HepG2 (cell line): ENCODE measurements at regions not wholly inside any gene's neighbourhood (a gene's known extent, or its start where the extent isn't known, plus 50 kb on each side); places are given as distances from the start of the nearest gene placed in this dataset.

Experiments
- GLMP ChIP-seq: sonication (generic); formaldehyde crosslinking; IDR thresholded peaks from 2 replicates; pipeline ENCODE4 v1.9.0; 2021; ENCODE audit warnings: missing genetic modification reagents, mild to moderate bottlenecking, borderline replicate concordance
- MATR3 ChIP-seq: sonication (generic); formaldehyde crosslinking; IDR thresholded peaks from 2 replicates; pipeline ENCODE4 v1.4.0; 2020; ENCODE audit warnings: missing genetic modification reagents
- ZBTB34 ChIP-seq: sonication (generic); formaldehyde crosslinking; IDR thresholded peaks from 2 replicates; pipeline ENCODE4 v1.8.0; 2022; ENCODE audit warnings: mild to moderate bottlenecking, missing genetic modification reagents
- ZFP91 ChIP-seq: sonication (generic); formaldehyde crosslinking; IDR thresholded peaks from 2 replicates; pipeline ENCODE4 v1.9.0; 2022; ENCODE audit warnings: missing genetic modification reagents, mild to moderate bottlenecking, borderline replicate concordance
- ZNF318 ChIP-seq: sonication (generic); formaldehyde crosslinking; IDR thresholded peaks from 2 replicates; pipeline ENCODE4 v1.4.0; 2020; ENCODE audit warnings: mild to moderate bottlenecking, missing genetic modification reagents
- ZNF329 ChIP-seq: sonication (generic); formaldehyde crosslinking; IDR thresholded peaks from 2 replicates; pipeline ENCODE4 v1.9.0; 2021; ENCODE audit warnings: low read depth, mild to moderate bottlenecking, missing genetic modification reagents
- ZNF652 ChIP-seq: IDR thresholded peaks from 2 replicates; pipeline ENCODE4 v1.6.1; 2016; ENCODE audit warnings: low read depth, borderline replicate concordance
- ZNF7 ChIP-seq: IDR thresholded peaks from 2 replicates; pipeline ENCODE4 v1.6.1; 2016; ENCODE audit warnings: missing biosample characterization, missing genetic modification reagents
- ZNF710 ChIP-seq: sonication (generic); formaldehyde crosslinking; IDR thresholded peaks from 2 replicates; pipeline ENCODE4 v1.5.0; 2020; ENCODE audit warnings: mild to moderate bottlenecking, missing genetic modification reagents, borderline replicate concordance
- TF ChIP-seq, protein P1 (sequence below), 2 experiments: sonication (generic) in 1 of 2; formaldehyde crosslinking in 1 of 2; IDR thresholded peaks; 2 replicates each; pipeline versions ENCODE4 v1.4.0 to v1.6.1; 2018 to 2020; ENCODE audit warnings: missing genetic modification reagents in 2 of 2, borderline replicate concordance in 1 of 2, low read depth in 1 of 2, mild to moderate bottlenecking in 1 of 2, missing biosample characterization in 1 of 2

DNA sequence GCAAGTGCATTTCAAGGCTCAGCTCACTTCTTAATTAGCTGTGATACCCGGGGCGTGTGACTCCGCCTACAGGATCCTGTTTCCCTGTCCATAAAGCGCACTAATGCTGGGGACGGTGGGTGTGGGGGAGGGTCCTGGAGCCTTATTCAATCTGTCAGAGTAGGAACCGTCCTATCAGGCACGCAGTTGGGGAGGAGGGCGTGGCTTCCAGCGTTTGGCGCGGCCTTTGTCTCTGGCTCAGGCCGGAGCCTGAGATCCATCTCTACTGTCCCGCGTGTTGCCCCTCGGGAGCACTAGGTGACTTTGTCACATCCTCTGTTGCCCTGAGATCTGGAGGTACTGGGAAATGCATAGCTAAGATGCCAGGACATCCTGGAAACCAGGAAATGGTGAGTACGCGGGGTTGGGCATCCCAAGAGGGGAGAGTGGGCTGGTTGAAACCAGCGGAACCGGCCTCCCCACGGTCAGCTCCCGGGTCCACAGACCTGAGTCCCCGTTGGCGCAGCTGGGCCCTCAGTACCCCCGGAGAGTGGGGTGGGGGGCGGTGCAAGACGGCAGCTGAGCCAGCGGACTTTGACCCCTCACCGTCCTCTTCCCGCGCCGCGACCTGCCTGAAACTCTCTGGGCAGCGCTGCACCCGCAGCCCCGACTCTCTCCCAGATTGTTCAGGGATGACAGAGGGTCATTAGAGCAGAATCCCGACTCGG, 104.4 kb upstream of the ZNF92 start (continued):
- TF ChIP-seq GLMP (no peak), ZNF7 (no peak), ZFP91 (peak; percentile 73; the same call in 1 of the 2 replicates), ZNF710 (CRISPR knock-in tag) (no peak; the same call in 1 of the 2 replicates), ZNF329 (CRISPR knock-in tag) (0 out of 2 replicates have a peak, but pooled peaks have one; percentile 38), ZNF652 (no peak), MATR3 (CRISPR knock-in tag) (no peak), ZNF318 (CRISPR knock-in tag) (no peak), ZBTB34 (no peak)
- TF ChIP-seq, protein P1, sequence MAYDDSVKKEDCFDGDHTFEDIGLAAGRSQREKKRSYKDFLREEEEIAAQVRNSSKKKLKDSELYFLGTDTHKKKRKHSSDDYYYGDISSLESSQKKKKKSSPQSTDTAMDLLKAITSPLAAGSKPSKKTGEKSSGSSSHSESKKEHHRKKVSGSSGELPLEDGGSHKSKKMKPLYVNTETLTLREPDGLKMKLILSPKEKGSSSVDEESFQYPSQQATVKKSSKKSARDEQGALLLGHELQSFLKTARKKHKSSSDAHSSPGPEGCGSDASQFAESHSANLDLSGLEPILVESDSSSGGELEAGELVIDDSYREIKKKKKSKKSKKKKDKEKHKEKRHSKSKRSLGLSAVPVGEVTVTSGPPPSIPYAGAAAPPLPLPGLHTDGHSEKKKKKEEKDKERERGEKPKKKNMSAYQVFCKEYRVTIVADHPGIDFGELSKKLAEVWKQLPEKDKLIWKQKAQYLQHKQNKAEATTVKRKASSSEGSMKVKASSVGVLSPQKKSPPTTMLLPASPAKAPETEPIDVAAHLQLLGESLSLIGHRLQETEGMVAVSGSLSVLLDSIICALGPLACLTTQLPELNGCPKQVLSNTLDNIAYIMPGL (CRISPR knock-in tag; IDR thresholded peaks at IDR 0.05; ENCODE audit: borderline replicate concordance in 1 of 2, low read depth in 1 of 2), result peak in 1 of 2 experiments; percentile 51; a peak in 1 of 4 replicates
